ENCODE measurements at regions not wholly inside any gene's neighbourhood (a gene's known extent, or its start where the extent isn't known, plus 50 kb on each side); places are given as distances from the start of the nearest gene placed in this dataset.

DNA sequence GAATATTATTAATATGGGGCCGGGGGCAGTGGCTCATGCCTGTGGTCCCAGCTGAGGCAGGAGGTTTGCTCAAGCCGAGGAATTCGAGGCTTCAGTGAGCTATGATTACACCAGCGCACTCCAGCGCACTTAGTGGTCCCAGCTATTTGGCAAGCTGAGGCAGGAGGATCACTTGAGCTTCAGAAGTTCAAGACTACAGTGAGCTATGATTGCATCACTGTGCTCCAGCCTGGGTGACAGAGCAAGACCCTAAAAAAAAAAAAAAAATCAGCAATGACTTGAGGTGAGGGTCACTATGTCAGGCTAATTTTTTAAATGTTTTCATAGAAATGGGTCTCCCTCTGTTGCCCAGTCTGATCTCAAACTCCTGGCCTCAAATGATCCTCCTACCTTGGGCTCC is 243.4 kb downstream of the RBM19 start:
- no peaks in the 10 kb centered on the region for H3K36me3 Mint-ChIP-seq

DNA sequence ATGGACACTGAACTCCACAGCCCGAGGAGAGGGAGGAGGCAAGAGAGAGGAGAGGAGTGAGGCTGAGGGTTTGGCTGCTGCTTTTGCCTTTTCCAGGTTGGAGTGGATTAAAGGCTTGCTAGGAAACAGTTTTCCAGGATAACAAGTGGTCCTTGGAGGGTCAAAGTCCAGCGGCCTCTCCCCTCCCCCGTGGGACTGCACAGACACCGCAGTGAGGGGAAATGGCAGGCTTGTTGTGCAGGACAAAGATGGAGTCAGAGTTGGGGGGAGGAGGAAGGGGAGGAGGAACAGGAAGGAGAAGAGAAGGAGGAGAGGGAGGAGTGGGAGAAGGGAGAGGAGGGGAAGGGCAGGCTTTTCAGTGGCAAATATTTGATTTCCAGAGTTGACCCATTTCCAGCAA is 245.5 kb downstream of the RBM19 start:
- H3K79me2 ChIP-seq (ENCODE audit: insufficient read depth, low read length): no peaks in the 10 kb centered on the region
- DNase-seq: no peak
- Mint-ChIP-seq H3K27me3 (ENCODE audit: low read depth in 3 of 3) (peaks cover 2 to 13% (median 4%) of the 10 kb centered on the region in 3 donors), H3K9me3 (peaks cover 0 to 5% (median under 1%) of the 10 kb centered on the region in 7 donors), H3K27ac (no peak overlapping the region), H3K4me1 (no peaks in the 10 kb centered on the region), H3K4me3 (no peak overlapping the region), H3K36me3 (no peaks in the 10 kb centered on the region)
- no peak overlapping the region for H3K4me2 ChIP-seq (replicated peaks; ENCODE audit: extremely low read depth, low read length, poor library complexity, severe bottlenecking)
- WGBS (ENCODE audit: insufficient coverage): 60% methylated on average over 1 of the region's 4 CpGs
- H3K9ac ChIP-seq (ENCODE audit: insufficient read depth, low read length, poor library complexity, severe bottlenecking): no peak overlapping the region
- no peak overlapping the region for H3K4me3 ChIP-seq (replicated peaks in 1 of 3; ENCODE audit: low read depth in 2 of 3, low read length in 3 of 3)
- intact Hi-C loops (cut with micrococcal nuclease): no loop called here
- H2AFZ ChIP-seq (ENCODE audit: insufficient read depth, low read depth, low read length, poor library complexity, severe bottlenecking): no peak overlapping the region
- no peaks in the 10 kb centered on the region for H3K27me3 ChIP-seq (ENCODE audit: control insufficient read depth in 2 of 2, insufficient read depth in 2 of 2, low read length in 2 of 2)
- no peaks in the 10 kb centered on the region for H3K4me1 ChIP-seq (ENCODE audit: control insufficient read depth in 1 of 2, insufficient read depth in 2 of 2, low read length in 2 of 2)
- H3K36me3 ChIP-seq (replicated peaks in 1 of 2; ENCODE audit: control insufficient read depth in 1 of 2, insufficient read depth in 2 of 2, low read length in 2 of 2): no peaks in the 10 kb centered on the region
- TF ChIP-seq, protein P1, sequence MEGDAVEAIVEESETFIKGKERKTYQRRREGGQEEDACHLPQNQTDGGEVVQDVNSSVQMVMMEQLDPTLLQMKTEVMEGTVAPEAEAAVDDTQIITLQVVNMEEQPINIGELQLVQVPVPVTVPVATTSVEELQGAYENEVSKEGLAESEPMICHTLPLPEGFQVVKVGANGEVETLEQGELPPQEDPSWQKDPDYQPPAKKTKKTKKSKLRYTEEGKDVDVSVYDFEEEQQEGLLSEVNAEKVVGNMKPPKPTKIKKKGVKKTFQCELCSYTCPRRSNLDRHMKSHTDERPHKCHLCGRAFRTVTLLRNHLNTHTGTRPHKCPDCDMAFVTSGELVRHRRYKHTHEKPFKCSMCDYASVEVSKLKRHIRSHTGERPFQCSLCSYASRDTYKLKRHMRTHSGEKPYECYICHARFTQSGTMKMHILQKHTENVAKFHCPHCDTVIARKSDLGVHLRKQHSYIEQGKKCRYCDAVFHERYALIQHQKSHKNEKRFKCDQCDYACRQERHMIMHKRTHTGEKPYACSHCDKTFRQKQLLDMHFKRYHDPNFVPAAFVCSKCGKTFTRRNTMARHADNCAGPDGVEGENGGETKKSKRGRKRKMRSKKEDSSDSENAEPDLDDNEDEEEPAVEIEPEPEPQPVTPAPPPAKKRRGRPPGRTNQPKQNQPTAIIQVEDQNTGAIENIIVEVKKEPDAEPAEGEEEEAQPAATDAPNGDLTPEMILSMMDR (IDR thresholded peaks at IDR 0.05): no peak
- no peak overlapping the region for H3K27ac ChIP-seq (ENCODE audit: low read depth in 1 of 2, low read length in 2 of 2)
- H4K20me1 ChIP-seq (ENCODE audit: insufficient read depth, low read length): no peaks in the 10 kb centered on the region
- H3K9me3 ChIP-seq (replicated peaks in 1 of 2; ENCODE audit: control insufficient read depth in 1 of 2, insufficient read depth in 1 of 2, low read length in 2 of 2): no peaks in the 10 kb centered on the region

More for the DNA sequence above, 243.4 kb downstream of the RBM19 start:
- Histone ChIP-seq H3K4me2 (replicated peaks; ENCODE audit: extremely low read depth, low read length, poor library complexity, severe bottlenecking) (no peak overlapping the region), H3K4me3 (replicated peaks in 1 of 3; ENCODE audit: low read depth in 2 of 3, low read length in 3 of 3) (no peak overlapping the region), H3K27me3 (ENCODE audit: control insufficient read depth in 2 of 2, insufficient read depth in 2 of 2, low read length in 2 of 2) (no peaks in the 10 kb centered on the region), H3K4me1 (ENCODE audit: control insufficient read depth in 1 of 2, insufficient read depth in 2 of 2, low read length in 2 of 2) (no peaks in the 10 kb centered on the region), H3K9me3 (replicated peaks in 1 of 2; ENCODE audit: control insufficient read depth in 1 of 2, insufficient read depth in 1 of 2, low read length in 2 of 2) (no peaks in the 10 kb centered on the region), H3K27ac (ENCODE audit: low read depth in 1 of 2, low read length in 2 of 2) (no peak overlapping the region), H3K79me2 (ENCODE audit: insufficient read depth, low read length) (no peaks in the 10 kb centered on the region), H4K20me1 (ENCODE audit: insufficient read depth, low read length) (no peaks in the 10 kb centered on the region), H2AFZ (ENCODE audit: insufficient read depth, low read depth, low read length, poor library complexity, severe bottlenecking) (no peak overlapping the region), H3K36me3 (replicated peaks in 1 of 2; ENCODE audit: control insufficient read depth in 1 of 2, insufficient read depth in 2 of 2, low read length in 2 of 2) (no peaks in the 10 kb centered on the region), H3K9ac (ENCODE audit: insufficient read depth, low read length, poor library complexity, severe bottlenecking) (no peak overlapping the region)
- H3K27ac Mint-ChIP-seq: no peak overlapping the region
- DNase-seq: no peak
- H3K9me3 Mint-ChIP-seq: peaks cover 0 to 7% (median 0%) of the 10 kb centered on the region in 7 donors
- no peak overlapping the region for H3K4me3 Mint-ChIP-seq
- TF ChIP-seq, protein P1 (IDR thresholded peaks at IDR 0.05): no peak
- intact Hi-C loops (cut with micrococcal nuclease): no loop called here
- peaks cover 0 to 13% (median 2%) of the 10 kb centered on the region in 3 donors for H3K27me3 Mint-ChIP-seq (ENCODE audit: low read depth in 3 of 3)
- H3K4me1 Mint-ChIP-seq: no peaks in the 10 kb centered on the region
- 76% methylated on average over 5 of the region's 5 CpGs for WGBS (ENCODE audit: insufficient coverage)

Measured in CD14-positive monocyte (primary cell).